ENCODE measurements at regions not wholly inside any gene's neighbourhood (a gene's known extent, or its start where the extent isn't known, plus 50 kb on each side); places are given as distances from the start of the nearest gene placed in this dataset.

- H3K27me3 ChIP-seq (ENCODE audit: control insufficient read depth in 2 of 2, insufficient read depth in 2 of 2, low read length in 2 of 2) = no peaks in the 10 kb centered on the region
- BruUV-seq (replicated peaks) = no TSS peak
- no peak overlapping the region for H2AFZ ChIP-seq (ENCODE audit: low read depth, low read length)
- no peak overlapping the region for H3K4me2 ChIP-seq (ENCODE audit: insufficient read depth, low read length)
- H3K4me3 ChIP-seq (replicated peaks in 1 of 3; ENCODE audit: insufficient read depth in 1 of 3, low read depth in 1 of 3, low read length in 3 of 3) = no peak overlapping the region
- H3K9me3 ChIP-seq (replicated peaks; ENCODE audit: control insufficient read depth, insufficient read depth, low read length) = peaks cover 5% of the 10 kb centered on the region
- H3K27ac ChIP-seq (ENCODE audit: insufficient read depth, low read depth, low read length) = no peak overlapping the region
- intact Hi-C loops (cut with micrococcal nuclease) (no loop called here), dilution Hi-C loops (cut with MboI; ENCODE audit: extremely low pct_ligation_motif_present, low sequenced_read_pairs) (no loop called here)
- H3K9me1 ChIP-seq (replicated peaks; ENCODE audit: control insufficient read depth, extremely low read depth, insufficient read depth, low read length) = no peaks in the 10 kb centered on the region
- ChIA-PET POLR2A (no interaction called here), CTCF (no interaction called here)
- no peaks in the 10 kb centered on the region for H3K79me2 ChIP-seq (ENCODE audit: control insufficient read depth, insufficient read depth, low read length)
- H4K20me1 ChIP-seq (replicated peaks; ENCODE audit: control insufficient read depth, extremely low read depth, insufficient read depth, low read length) = no peaks in the 10 kb centered on the region
- no peak for DNase-seq (ENCODE audit: low read depth, low spot score)
- no peak for TF ChIP-seq GATA2 (IDR thresholded peaks at IDR 0.05; ENCODE audit: insufficient read depth, insufficient read length, low read depth, low read length)
- TF ChIP-seq FOS (IDR thresholded peaks at IDR 0.05; ENCODE audit: borderline replicate concordance, insufficient read depth, low read length) = no peak
- TF ChIP-seq MYC (IDR thresholded peaks at IDR 0.05; ENCODE audit: low read depth, low read length) = no peak
- TF ChIP-seq, protein P1, sequence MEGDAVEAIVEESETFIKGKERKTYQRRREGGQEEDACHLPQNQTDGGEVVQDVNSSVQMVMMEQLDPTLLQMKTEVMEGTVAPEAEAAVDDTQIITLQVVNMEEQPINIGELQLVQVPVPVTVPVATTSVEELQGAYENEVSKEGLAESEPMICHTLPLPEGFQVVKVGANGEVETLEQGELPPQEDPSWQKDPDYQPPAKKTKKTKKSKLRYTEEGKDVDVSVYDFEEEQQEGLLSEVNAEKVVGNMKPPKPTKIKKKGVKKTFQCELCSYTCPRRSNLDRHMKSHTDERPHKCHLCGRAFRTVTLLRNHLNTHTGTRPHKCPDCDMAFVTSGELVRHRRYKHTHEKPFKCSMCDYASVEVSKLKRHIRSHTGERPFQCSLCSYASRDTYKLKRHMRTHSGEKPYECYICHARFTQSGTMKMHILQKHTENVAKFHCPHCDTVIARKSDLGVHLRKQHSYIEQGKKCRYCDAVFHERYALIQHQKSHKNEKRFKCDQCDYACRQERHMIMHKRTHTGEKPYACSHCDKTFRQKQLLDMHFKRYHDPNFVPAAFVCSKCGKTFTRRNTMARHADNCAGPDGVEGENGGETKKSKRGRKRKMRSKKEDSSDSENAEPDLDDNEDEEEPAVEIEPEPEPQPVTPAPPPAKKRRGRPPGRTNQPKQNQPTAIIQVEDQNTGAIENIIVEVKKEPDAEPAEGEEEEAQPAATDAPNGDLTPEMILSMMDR (IDR thresholded peaks at IDR 0.05; ENCODE audit: extremely low read depth in 1 of 2, insufficient read depth in 1 of 2, low read depth in 1 of 2, low read length in 2 of 2) = no peak
- no peak for TF ChIP-seq EZH2 (IDR thresholded peaks at IDR 0.05; ENCODE audit: borderline replicate concordance, low read depth, low read length, severe bottlenecking)
- no peak for TF ChIP-seq POLR2AphosphoS5 (IDR thresholded peaks at IDR 0.05; ENCODE audit: insufficient read depth, low read depth, low read length)
- no peak for TF ChIP-seq JUN (IDR thresholded peaks at IDR 0.05; ENCODE audit: borderline replicate concordance, insufficient read depth, insufficient read length, low read depth)
- no peak for TF ChIP-seq POLR2A (IDR thresholded peaks at IDR 0.05; ENCODE audit: low read depth, low read length)
- TF ChIP-seq, protein P2, sequence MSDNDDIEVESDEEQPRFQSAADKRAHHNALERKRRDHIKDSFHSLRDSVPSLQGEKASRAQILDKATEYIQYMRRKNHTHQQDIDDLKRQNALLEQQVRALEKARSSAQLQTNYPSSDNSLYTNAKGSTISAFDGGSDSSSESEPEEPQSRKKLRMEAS (IDR thresholded peaks at IDR 0.05; ENCODE audit: insufficient read depth, insufficient read length) = no peak
- no peak overlapping the region for H3K9ac ChIP-seq (replicated peaks; ENCODE audit: extremely low read depth, insufficient read depth, low read length)
- no peaks in the 10 kb centered on the region for H3K4me1 ChIP-seq (ENCODE audit: control insufficient read depth, extremely low read depth, insufficient read depth, low read length)
- FAIRE-seq = no peak
- H3K36me3 ChIP-seq (ENCODE audit: control insufficient read depth in 2 of 2, extremely low read depth in 1 of 2, insufficient read depth in 2 of 2, low read length in 2 of 2) = no peaks in the 10 kb centered on the region
Measured at GRCh38 chr1:166377896-166378295, 211.1 kb upstream of the FAM78B start.

Measured in endothelial cell of umbilical vein (primary cell).